GM18505 (cell line): ENCODE measurements at regions not wholly inside any gene's neighbourhood (a gene's known extent, or its start where the extent isn't known, plus 50 kb on each side); places are given as distances from the start of the nearest gene placed in this dataset.
"Not testable (repeated sequence)": the region's sequence is repeated elsewhere in the genome, so short reads cannot be mapped to it uniquely, and the experiment has no call there.

Experiments used
- ATAC-seq: cut with Tn5 transposase; IDR thresholded peaks from one replicate; pipeline ENCODE4 v1.9.1; 2021; ENCODE audit not compliant: unreplicated experiment
- POLR2A ChIP-seq: IDR thresholded peaks from 4 replicates; pipeline ENCODE4 v1.6.1; 2011; ENCODE audit warnings: borderline replicate concordance; ENCODE audit not compliant: insufficient read depth, insufficient read length; ENCODE audit errors: extremely low read depth

DNA sequence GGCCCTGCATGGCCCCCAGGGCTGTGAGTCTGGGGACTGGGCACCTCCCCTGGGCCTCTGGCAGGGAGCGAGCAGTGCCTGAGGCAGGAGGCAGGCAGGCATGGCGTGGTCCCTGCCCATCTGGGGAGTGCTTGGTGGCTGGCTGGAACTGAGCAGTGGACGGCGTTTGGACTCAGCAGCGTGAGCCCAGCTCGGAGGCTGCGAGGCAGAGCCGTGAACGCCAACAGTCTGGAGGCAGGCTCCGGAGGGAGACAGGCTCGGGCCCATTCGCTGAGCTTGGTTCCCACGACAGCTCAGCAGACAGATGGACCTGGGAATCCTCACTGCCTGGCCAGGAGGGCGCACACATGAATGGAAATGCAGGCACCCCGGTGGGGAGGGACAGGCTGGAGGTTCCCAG is 160.7 kb upstream of the POU3F1 start:
- no peak for TF ChIP-seq POLR2A
- no peak for ATAC-seq

DNA sequence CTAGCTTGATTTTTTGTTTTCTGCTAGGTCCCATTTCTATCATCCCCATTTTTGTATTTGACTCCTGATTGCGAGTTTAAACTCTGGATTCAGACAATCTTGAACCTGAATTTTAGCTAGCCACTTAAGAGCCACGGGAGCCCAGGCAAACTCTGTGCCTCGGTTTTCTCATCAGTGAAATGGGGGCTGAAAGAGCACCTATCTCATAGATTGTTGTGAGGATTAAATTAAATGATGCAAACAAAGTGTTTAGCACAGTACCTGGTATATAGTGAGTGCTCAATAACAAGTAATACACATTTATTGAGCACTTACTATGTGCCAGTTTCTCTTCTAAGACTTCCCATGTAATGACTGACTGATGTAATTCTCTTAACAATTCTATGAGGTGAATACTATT is 158.1 kb upstream of the POU3F1 start:
- no peak for TF ChIP-seq POLR2A
- ATAC-seq = no peak

DNA sequence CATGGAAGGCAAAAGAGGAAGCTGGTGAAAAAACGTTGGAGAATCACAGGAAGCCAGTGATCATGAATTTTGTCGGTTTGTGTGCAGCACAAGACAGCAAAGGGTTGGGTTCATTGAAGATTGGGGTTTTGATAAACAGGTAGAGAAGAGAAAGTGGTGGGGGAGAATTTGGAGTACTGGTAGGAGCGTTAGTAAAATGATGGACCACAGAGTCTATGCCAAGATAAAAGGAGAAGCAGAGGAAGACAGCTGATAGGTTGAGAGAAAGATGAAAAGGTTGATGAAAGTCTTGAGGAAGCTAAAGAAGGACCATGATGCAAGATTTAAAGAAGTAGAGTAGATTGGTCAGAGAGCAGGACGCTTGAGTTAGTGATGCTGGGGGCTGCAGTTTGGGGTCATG is 156.8 kb upstream of the POU3F1 start:
- TF ChIP-seq POLR2A = no peak
- no peak for ATAC-seq

DNA sequence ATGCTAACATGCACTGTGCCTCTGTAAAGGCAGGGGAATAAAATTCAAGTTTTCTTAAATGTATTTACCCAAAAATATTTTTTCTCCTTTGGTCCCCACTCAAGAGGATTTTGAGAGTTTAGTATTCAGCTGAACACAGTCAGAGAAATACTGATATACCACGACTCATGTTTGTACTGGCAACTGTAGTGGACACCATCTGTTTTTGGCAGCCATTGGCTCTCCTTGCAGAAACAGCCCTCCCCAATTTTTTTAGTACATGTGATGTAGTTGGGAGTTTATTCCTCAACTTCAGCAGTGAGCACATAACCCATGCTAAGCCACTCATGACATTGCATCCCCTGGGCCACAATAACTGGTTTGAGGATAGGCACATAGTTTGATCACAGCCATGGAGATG is 154.8 kb upstream of the POU3F1 start:
- no peak for ATAC-seq

DNA sequence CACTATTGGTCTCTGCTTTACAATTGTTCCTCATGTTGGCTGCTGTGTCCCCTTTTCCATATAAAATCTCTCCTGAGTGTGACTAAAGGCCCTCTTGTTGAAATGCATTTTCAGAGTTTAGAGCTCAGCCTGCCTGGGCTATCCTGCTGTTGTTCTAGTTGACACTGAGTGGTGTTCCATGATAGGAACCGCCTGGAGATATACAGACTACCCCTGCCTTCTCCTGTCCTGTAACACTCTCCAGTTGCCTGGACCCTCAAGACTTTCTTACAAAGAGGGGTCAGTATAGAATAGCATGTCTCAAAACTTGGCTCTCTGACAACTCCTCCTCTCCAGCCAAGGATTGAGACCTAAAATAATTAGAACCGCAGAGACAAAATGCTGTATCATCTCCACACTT is 152.0 kb upstream of the POU3F1 start:
- no peak for TF ChIP-seq POLR2A
- ATAC-seq = no peak

More for the DNA sequence above, 154.8 kb upstream of the POU3F1 start:
- TF ChIP-seq POLR2A = no peak

DNA sequence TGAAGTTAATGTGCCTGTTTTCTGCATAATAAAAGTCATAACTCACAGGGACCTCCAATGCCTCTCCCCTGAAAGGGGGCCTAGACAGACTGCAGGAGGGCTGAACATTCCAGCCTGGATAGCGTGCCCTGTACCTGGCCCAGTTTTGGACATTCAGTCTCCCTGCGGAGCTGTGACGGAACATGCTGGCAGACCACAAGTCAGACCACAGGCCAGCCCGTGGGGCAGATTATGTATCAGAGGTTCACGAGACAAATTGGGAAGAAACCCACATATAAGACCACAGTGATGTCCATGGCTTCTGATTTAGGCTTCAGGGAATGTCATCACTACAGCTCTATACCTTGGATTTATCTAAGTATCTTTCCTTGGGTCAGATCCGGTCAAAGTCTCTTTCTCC is 151.5 kb upstream of the POU3F1 start:
- ATAC-seq = no peak
- TF ChIP-seq POLR2A = no peak

DNA sequence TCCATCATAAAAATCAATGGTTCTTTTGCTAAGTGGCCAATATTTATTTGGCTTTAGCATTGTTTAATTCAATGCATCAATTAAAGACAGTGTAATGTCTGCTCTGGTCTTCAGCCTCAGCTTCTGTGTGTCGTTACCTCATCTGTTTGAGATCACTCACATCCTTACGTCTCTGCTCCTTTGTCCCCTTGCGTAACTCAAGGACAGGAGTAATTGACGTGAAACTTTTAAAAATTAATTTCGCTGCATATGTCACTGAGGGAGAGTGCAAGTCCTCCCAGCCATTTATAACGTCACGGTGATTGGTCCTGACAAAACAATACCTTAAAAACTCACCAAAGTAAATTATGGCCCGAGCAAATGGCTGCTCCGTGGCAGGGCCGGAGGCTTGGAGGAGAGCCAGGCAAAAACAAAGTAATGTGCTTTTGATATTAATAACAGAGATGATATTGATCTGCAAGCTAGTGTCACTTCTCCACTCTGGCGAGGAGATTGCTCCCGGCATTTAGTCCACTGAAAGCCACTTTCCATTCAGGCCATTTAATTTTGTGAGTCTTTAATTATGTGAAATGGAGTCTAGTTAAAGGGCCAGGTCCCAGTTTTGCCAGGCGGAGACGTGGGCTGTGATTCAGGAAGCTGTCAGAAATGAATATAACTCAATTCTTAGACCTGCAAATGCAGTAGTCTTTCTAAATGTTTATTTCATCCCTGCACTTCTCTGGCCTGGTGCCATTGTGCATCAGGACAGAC is 150.9 kb upstream of the POU3F1 start:
- no peak for ATAC-seq

DNA sequence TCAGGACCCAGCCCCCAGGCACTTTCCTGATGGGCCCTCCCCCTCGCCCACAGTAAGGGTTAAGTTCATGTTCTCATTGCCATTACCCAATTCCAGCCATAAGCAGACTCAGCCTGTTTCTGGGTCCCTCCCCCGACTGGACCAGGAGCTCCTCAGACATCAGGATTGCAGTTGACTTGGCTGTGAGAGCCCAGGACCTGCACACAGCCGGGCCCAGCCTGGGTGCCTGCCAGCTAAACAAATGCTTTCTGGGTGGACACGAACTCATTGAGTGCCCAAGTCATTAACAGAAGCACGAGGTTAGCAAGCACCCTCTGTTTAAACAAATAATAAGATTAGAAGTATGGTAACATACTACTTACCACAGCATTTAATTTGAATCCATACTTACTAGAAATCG is 147.9 kb upstream of the POU3F1 start:
- ATAC-seq = no peak

More for the DNA sequence above, 150.9 kb upstream of the POU3F1 start:
- TF ChIP-seq POLR2A = no peak

DNA sequence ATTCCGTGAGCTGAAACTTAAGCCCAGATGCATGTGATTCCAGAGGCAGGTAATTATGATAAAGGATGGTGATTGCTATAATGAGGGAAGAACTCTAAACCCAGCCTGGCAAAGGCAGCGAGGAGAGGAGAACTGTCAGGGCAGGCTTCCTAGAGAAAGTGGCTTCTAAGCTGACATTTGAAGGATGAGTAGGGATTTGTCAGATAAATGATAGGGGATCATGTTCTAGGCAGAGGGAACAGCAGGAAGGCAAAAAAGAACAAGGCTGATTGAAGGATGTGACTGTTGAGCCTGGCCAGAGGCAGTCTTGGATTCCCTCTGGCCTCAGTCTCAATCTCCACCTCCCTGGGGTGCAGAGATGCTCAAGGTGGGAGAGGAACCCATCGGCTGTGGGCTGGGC is 146.4 kb upstream of the POU3F1 start:
- no peak for TF ChIP-seq POLR2A
- no peak for ATAC-seq

More for the DNA sequence above, 147.9 kb upstream of the POU3F1 start:
- TF ChIP-seq POLR2A = no peak

DNA sequence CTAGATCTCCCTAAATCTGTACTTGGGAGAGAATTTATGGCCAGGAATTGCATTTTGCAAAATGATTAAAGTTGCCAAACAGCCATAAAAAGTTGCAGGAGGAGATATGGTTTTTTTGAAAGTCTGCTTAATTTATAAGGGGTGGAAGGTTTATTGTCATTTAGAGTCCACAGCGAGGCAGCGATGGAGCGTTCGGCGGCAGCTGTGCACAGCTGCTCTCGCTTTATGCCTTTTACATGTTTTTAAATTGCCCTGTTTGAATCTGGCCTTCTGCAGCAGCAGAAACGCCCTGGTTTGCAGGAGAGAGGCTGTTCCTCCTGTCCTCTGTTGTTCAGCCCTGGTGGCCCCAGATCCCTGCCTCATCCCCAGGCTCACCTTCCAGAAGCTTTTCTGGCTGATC is 144.9 kb upstream of the POU3F1 start:
- ATAC-seq = no peak
- TF ChIP-seq POLR2A = no peak

DNA sequence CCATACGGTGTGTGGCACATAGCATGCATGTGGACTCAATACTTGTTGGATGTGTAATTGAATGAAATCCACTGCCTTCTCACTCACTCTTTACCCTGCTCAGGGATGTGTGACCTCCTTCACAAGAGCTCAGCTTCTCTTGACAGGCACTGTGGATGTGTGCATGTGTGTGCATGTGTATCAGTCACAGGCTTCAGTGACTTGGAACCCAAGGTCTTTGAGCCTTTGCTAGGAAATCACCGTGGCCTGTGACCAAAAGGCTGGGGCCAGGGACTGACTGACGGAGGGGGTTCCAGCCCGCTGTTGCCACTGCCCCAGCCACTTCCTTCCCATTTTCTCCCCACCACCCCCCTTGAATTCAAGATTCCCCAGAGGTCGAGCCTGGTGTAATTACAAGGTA is 144.4 kb upstream of the POU3F1 start:
- TF ChIP-seq POLR2A = no peak
- ATAC-seq = no peak

DNA sequence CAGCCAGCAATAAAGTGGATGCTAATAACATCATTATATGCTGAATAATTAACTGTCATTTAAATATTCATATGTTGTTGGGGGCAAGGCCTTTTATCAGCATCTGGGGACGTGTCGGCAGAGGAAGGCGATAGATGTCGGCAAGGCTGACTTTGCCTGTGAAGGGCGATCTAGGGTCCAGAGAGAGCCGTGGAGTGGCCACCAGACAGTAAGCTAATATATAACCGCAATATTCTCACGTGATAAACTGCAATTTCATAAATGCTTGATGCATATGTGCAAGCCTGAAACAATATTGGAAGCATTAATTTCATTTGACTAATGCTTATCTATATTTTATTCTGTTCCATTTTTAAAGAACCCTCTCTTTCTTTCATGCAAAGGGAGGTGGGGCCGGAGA is 141.0 kb upstream of the POU3F1 start:
- no peak for TF ChIP-seq POLR2A

DNA sequence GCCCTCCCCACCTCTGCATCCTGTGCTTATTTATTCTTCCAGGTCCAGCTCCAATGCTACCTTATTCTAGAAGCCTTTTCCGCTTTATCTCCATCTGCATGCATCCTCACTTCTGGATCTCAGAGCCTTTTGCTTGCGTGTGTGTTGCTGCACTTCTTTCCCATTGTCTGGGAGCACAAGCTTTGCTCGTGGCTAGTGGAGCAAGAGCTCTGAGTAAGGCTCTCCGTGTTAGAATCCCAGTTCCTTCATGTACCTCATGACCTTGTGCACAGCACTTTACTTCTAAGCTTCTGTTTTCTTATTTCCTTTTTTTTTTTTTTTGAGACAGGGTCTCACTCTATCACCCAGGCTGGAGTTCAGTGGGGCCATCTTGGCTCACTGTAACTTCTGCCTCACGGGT is 140.0 kb upstream of the POU3F1 start:
- TF ChIP-seq POLR2A = no peak
- no peak for ATAC-seq

More for the DNA sequence above, 141.0 kb upstream of the POU3F1 start:
- ATAC-seq = no peak

DNA sequence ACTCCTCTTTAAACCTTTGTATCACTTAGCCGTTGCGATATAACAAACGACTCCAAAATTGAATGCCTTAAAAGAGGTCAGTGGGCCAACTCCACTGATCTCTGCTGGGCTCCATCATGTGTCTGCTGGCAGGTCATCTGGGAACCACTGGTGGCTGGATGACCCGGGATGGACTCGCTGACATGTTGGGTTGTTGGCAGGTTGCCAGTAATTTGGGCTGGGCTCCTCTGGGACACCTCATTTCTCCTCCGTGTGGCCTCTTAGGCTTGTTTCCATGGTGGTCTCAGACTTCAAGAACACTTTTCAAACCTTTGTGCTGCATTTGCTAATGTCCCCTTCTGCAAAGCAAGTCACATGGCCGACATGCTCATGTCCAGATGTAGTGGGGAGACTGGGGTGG is 139.3 kb upstream of the POU3F1 start:
- no peak for ATAC-seq
- no peak for TF ChIP-seq POLR2A

DNA sequence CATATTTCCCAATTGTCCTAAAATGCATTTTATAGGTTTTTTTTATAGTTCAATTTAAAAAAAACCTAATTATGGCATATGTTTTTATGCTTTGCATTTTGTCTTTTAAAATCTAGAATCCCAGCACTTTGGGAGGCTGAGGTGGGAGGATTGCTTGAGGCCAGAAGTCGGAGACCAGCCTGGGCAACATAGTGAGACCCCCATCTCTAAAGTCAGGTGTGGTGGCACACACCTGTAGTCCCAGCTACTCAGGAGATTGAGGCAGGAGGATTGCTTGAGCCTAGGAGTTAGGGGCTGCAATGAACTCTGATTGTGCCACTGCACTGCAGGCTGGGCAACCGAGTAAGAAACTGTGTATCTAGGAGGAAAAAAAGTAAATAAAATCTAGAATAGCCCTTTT is 137.2 kb upstream of the POU3F1 start:
- no peak for TF ChIP-seq POLR2A
- ATAC-seq = no peak

DNA sequence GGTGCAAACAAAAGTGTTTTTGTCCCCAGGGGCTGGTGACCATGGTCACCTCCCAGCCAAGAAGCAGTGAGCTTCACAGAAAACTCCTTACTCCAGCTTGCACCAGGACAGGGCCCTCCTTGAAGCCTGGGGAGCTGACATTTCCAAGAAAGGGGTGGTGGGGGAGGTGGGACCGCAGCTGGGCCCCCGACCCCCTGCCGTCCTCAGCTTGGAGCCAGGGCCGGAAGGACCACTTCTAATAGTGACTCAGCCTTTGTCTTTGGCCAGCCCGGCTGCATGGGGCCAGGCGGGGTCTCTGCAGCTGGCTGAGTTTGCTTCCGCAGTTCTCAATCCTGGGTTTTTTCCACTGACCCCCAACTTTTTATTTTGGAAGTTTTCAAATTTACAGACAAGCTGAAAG is 136.5 kb upstream of the POU3F1 start:
- no peak for ATAC-seq
- no peak for TF ChIP-seq POLR2A

DNA sequence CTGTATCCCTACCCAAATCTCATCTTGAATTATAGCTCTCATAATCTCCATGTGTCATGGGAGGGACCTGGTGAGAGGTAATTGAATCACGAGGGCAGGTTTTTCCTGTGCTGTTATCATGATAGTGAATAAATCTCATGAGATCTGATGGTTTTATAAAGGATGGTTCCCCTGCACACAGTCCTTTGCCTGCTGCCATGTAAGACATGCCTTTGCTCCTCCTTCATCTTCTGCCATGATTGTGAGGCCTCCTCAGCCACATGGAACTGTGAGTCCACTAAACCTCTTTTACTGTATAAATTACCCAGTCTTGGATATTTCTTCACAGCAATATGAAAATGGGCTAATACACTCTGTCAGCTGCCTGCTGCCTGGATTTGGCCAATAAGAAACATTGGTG is 133.8 kb upstream of the POU3F1 start:
- not testable (repeated sequence) for ATAC-seq
